ENCODE measurements at regions not wholly inside any gene's neighbourhood (a gene's known extent, or its start where the extent isn't known, plus 50 kb on each side); places are given as distances from the start of the nearest gene placed in this dataset.

- no peak for TF ChIP-seq CTCF (conservative IDR thresholded peaks at IDR 0.05 in 1 of 2, IDR thresholded peaks at IDR 0.05 in 1 of 2; ENCODE audit: low read depth in 1 of 2, low read length in 2 of 2)
- no peak for TF ChIP-seq EZH2 (IDR thresholded peaks at IDR 0.05; ENCODE audit: low read length, missing control alignments)
Observed at GRCh38 chr17:72411124-72411563, 290.3 kb downstream of the SOX9 start.

Data from fibroblast of lung (primary cell).